OCI-LY3 (cell line): ENCODE measurements at regions not wholly inside any gene's neighbourhood (a gene's known extent, or its start where the extent isn't known, plus 50 kb on each side); places are given as distances from the start of the nearest gene placed in this dataset.

Source experiments
- H2AFZ ChIP-seq: fragments of 200-600, 300-600 bp; shearing (Covaris generic); 2 replicates; pipeline ENCODE4 v1.6.0; 2014; ENCODE audit warnings: antibody characterized with exemption, low read depth, low read length
- H3K27ac ChIP-seq: fragments of 200-600, 300-600 bp; sonication (generic); 2 replicates; pipeline ENCODE4 v1.5.1; 2014; ENCODE audit warnings: mild to moderate bottlenecking, low read length, moderate library complexity, mixed read lengths
- H3K27me3 ChIP-seq: fragments of 200-600, 300-600 bp; sonication (generic); 2 replicates; pipeline ENCODE4 v1.6.1; 2014; ENCODE audit warnings: low read depth, low read length, mixed read lengths
- H3K36me3 ChIP-seq: fragments of 200-600, 300-600 bp; sonication (generic); replicated peaks from 2 replicates; pipeline ENCODE3; 2014; ENCODE audit warnings: low read depth, low read length, mixed read lengths
- H3K4me1 ChIP-seq: fragments of 300-600, 200-600 bp; sonication (generic); 2 replicates; pipeline ENCODE4 v1.6.1; 2014; ENCODE audit warnings: low read length, mixed read lengths
- H3K4me2 ChIP-seq: fragments of 200-600, 300-600 bp; sonication (generic); 2 replicates; pipeline ENCODE4 v1.6.1; 2014; ENCODE audit warnings: low read length, mixed read lengths
- H3K4me3 ChIP-seq: fragments of 300-600, 200-600 bp; sonication (generic); 2 replicates; pipeline ENCODE4 v1.5.1; 2014; ENCODE audit warnings: antibody characterized with exemption, mild to moderate bottlenecking, low read length, moderate library complexity
- H3K79me2 ChIP-seq: fragments of 300-600, 200-600 bp; shearing (Covaris generic); 2 replicates; pipeline ENCODE4 v1.6.1; 2014; ENCODE audit warnings: mild to moderate bottlenecking, low read length, mixed read lengths
- H3K9ac ChIP-seq: fragments of 300-600, 200-600 bp; shearing (Covaris generic); 2 replicates; pipeline ENCODE4 v1.6.0; 2014; ENCODE audit warnings: mild to moderate bottlenecking, low read length, moderate library complexity
- H3K9me3 ChIP-seq: fragments of 200-600, 300-600 bp; shearing (Covaris generic); 2 replicates; pipeline ENCODE4 v1.6.1; 2014; ENCODE audit warnings: low read length, mixed read lengths; ENCODE audit not compliant: insufficient read depth
- H4K20me1 ChIP-seq: fragments of 200-600, 300-600 bp; sonication (generic); 2 replicates; pipeline ENCODE4 v1.6.1; 2016; ENCODE audit warnings: low read length, mixed read lengths; ENCODE audit not compliant: insufficient read depth
- CTCF ChIP-seq: fragments of 200-600, 300-600 bp; sonication (generic); IDR thresholded peaks from 2 replicates; pipeline ENCODE4 v1.5.1; 2014; ENCODE audit warnings: antibody characterized with exemption, low read length, low read depth
- EZH2phosphoT487 ChIP-seq: fragments of 200-600 bp; shearing (Covaris generic); IDR thresholded peaks from 2 replicates; pipeline ENCODE4 v1.6.1; 2018; ENCODE audit warnings: antibody characterized with exemption, mixed run types, low read depth

- Histone ChIP-seq H3K4me1 (peaks cover 6% of the 10 kb centered on the region), H3K27me3 (no peaks in the 10 kb centered on the region; the same call in 1 of the 2 replicates), H3K9ac (no peak overlapping the region), H3K9me3 (no peaks in the 10 kb centered on the region), H3K4me2 (no peak overlapping the region), H3K79me2 (no peaks in the 10 kb centered on the region), H3K4me3 (no peak overlapping the region), H4K20me1 (no peaks in the 10 kb centered on the region), H3K27ac (no peak overlapping the region), H3K36me3 (no peaks in the 10 kb centered on the region), H2AFZ (no peak overlapping the region)
- TF ChIP-seq EZH2phosphoT487: no peak
- TF ChIP-seq CTCF: no peak
These were observed 271.2 kb downstream of the TMEM121 start for GRCh38 chr14:105797546-105797945.

GRCh38 chr14:105805701-105806100 is 279.3 kb downstream of the TMEM121 start:
- H3K27ac ChIP-seq: no peak overlapping the region
- no peak overlapping the region for H3K9ac ChIP-seq
- no peak overlapping the region for H3K4me2 ChIP-seq
- no peaks in the 10 kb centered on the region for H3K36me3 ChIP-seq
- H2AFZ ChIP-seq: no peak overlapping the region
- H4K20me1 ChIP-seq: no peaks in the 10 kb centered on the region
- TF ChIP-seq CTCF (no peak), EZH2phosphoT487 (no peak)
- H3K4me1 ChIP-seq: no peaks in the 10 kb centered on the region
- H3K9me3 ChIP-seq: no peaks in the 10 kb centered on the region
- H3K27me3 ChIP-seq: no peaks in the 10 kb centered on the region
- no peaks in the 10 kb centered on the region for H3K79me2 ChIP-seq
- H3K4me3 ChIP-seq: no peak overlapping the region

GRCh38 chr14:105806568-105806967 is 280.2 kb downstream of the TMEM121 start:
- no peak for TF ChIP-seq EZH2phosphoT487
- TF ChIP-seq CTCF: no peak
- no peaks in the 10 kb centered on the region for H3K4me1 ChIP-seq
- no peak overlapping the region for H2AFZ ChIP-seq
- H3K9ac ChIP-seq: no peak overlapping the region
- H3K36me3 ChIP-seq: no peaks in the 10 kb centered on the region
- H3K27me3 ChIP-seq: no peaks in the 10 kb centered on the region
- H3K79me2 ChIP-seq: no peaks in the 10 kb centered on the region
- no peak overlapping the region for H3K4me3 ChIP-seq
- no peak overlapping the region for H3K4me2 ChIP-seq
- H3K27ac ChIP-seq: no peak overlapping the region
- no peaks in the 10 kb centered on the region for H4K20me1 ChIP-seq
- no peaks in the 10 kb centered on the region for H3K9me3 ChIP-seq

- Histone ChIP-seq H3K27me3 (no peaks in the 10 kb centered on the region), H3K9ac (peak overlapping the region; percentile 91), H2AFZ (no peak overlapping the region), H3K27ac (peak overlapping the region; percentile 99), H3K79me2 (peaks cover 31% of the 10 kb centered on the region), H3K4me1 (peaks cover 52% of the 10 kb centered on the region), H3K9me3 (peaks cover 4% of the 10 kb centered on the region; the same call in 1 of the 2 replicates), H4K20me1 (no peaks in the 10 kb centered on the region), H3K36me3 (peaks cover 3% of the 10 kb centered on the region), H3K4me2 (peak overlapping the region; percentile 90), H3K4me3 (peak overlapping the region; percentile 57)
- TF ChIP-seq CTCF: no peak
- no peak for TF ChIP-seq EZH2phosphoT487
These were observed 291.8 kb downstream of the TMEM121 start for GRCh38 chr14:105817971-105818711.
